HG03521 (cell line): ENCODE measurements at regions not wholly inside any gene's neighbourhood (a gene's known extent, or its start where the extent isn't known, plus 50 kb on each side); places are given as distances from the start of the nearest gene placed in this dataset.
"Not testable (repeated sequence)": the region's sequence is repeated elsewhere in the genome, so short reads cannot be mapped to it uniquely, and the experiment has no call there.

Experiments
- ATAC-seq: cut with Tn5 transposase; IDR thresholded peaks from one replicate; pipeline ENCODE4 v1.9.1; 2021; ENCODE audit warnings: mild to moderate bottlenecking, moderate library complexity; ENCODE audit not compliant: unreplicated experiment

GRCh38 chr7:156590212-156590611 lies 50.4 kb upstream of the RNF32 start:
- ATAC-seq = no peak

- ATAC-seq = no peak
Observed at GRCh38 chr7:156589808-156590207, 50.8 kb upstream of the RNF32 start.

GRCh38 chr7:156585926-156586325 lies 54.6 kb upstream of the RNF32 start:
- ATAC-seq = no peak

- no peak for ATAC-seq
Observed at GRCh38 chr7:156585025-156585648, 55.4 kb upstream of the RNF32 start.

GRCh38 chr7:156582591-156583123 lies 57.9 kb upstream of the RNF32 start:
- no peak for ATAC-seq

GRCh38 chr7:156580036-156580435 lies 60.5 kb upstream of the RNF32 start:
- no peak for ATAC-seq

- no peak for ATAC-seq
Observed at GRCh38 chr7:156579566-156579965, 61.0 kb upstream of the RNF32 start.

- ATAC-seq = no peak
Observed at GRCh38 chr7:156578978-156579430, 61.6 kb upstream of the RNF32 start.

GRCh38 chr7:156578578-156578940 lies 62.0 kb upstream of the RNF32 start:
- ATAC-seq = no peak

GRCh38 chr7:156577645-156578577 lies 62.7 kb upstream of the RNF32 start:
- ATAC-seq = no peak

- no peak for ATAC-seq
Observed at GRCh38 chr7:156576216-156577058, 64.1 kb upstream of the RNF32 start.

GRCh38 chr7:156568258-156568657 lies 72.3 kb upstream of the RNF32 start:
- ATAC-seq = no peak

GRCh38 chr7:156566812-156567549 lies 73.6 kb upstream of the RNF32 start:
- no peak for ATAC-seq

GRCh38 chr7:156565002-156565401 lies 75.6 kb upstream of the RNF32 start:
- ATAC-seq = not testable (repeated sequence)

- no peak for ATAC-seq
Observed at GRCh38 chr7:156560696-156561095, 79.9 kb upstream of the RNF32 start.

GRCh38 chr7:156560075-156560474 lies 80.5 kb upstream of the RNF32 start:
- ATAC-seq = no peak

GRCh38 chr7:156559001-156559400 lies 81.6 kb upstream of the RNF32 start:
- no peak for ATAC-seq

GRCh38 chr7:156558198-156558597 lies 82.4 kb upstream of the RNF32 start:
- ATAC-seq = no peak

GRCh38 chr7:156556083-156556482 lies 84.5 kb upstream of the RNF32 start:
- no peak for ATAC-seq

- ATAC-seq = no peak
Observed at GRCh38 chr7:156554488-156554887, 86.1 kb upstream of the RNF32 start.
